ENCODE measurements at regions not wholly inside any gene's neighbourhood (a gene's known extent, or its start where the extent isn't known, plus 50 kb on each side); places are given as distances from the start of the nearest gene placed in this dataset.

DNA sequence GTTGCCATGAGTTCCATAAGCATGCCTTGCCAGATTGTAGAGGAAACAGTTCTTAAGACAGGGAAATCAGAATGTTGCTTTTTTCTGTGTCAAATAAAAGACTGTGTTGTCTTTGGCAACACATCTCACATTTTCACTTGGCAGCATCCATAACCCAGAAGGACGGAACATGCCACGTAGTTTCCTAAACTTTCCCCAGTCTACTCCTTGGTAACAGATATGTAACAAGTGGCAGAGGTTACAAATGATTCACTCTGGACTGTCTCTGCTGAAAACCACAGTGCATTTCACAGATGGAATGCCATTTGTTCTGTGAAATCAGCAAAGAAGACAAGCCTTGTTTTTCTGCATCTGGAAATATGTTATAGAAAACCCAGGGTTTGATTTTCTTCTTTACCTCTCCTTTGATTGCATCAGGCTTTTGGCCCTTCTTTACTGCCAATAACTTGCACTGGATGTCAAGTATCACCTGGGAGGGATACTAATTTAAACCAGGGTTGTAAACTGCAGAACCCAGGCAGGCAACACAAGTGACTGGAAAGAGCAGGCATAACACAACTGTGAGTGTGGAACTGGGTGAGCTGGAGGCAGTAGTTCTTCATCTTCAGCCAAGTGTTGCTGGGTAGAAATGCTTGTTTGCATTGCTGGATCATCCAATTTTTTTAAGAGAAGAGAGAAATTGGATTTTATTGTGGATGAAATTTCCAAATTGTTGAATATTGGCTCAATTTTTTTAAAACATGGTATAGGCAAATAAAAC, 124.4 kb upstream of the FOXB1 start:
- no TSS peak for BruUV-seq (replicated peaks)
- intact Hi-C loops (cut with micrococcal nuclease), result no loop called here
- no peaks in the 10 kb centered on the region for H3K9me2 ChIP-seq (ENCODE audit: insufficient read depth)
- no peak for ATAC-seq
- ChIA-PET CTCF (no interaction called here), POLR2A (no interaction called here), RAD21 (ENCODE audit: low non-redundant PET in 1 of 2, low total read pairs in 2 of 2, uncharacterized antibody in 2 of 2, unreplicated experiment in 2 of 2) (no interaction called here)
- no peak for DNase-seq (ENCODE audit: low read depth, low spot score)
- H4K20me1 ChIP-seq (ENCODE audit: insufficient read depth), result no peaks in the 10 kb centered on the region
- no peak overlapping the region for H3K4me3 ChIP-seq (replicated peaks in 1 of 2; ENCODE audit: low read depth in 1 of 2, low read length in 2 of 2)
- H2AFZ ChIP-seq (ENCODE audit: low read depth, low read length, poor library complexity, severe bottlenecking), result no peak overlapping the region
- no peaks in the 10 kb centered on the region for H3K9me3 ChIP-seq (ENCODE audit: control insufficient read depth in 1 of 2, insufficient read depth in 1 of 2, low read depth in 1 of 2, low read length in 2 of 2)
- no peak overlapping the region for H3K4me2 ChIP-seq (ENCODE audit: low read length)
- H3K27ac ChIP-seq (ENCODE audit: low read depth, low read length), result no peak overlapping the region
- no peak overlapping the region for H3K9ac ChIP-seq (ENCODE audit: low read length)
- TF ChIP-seq, protein P1, sequence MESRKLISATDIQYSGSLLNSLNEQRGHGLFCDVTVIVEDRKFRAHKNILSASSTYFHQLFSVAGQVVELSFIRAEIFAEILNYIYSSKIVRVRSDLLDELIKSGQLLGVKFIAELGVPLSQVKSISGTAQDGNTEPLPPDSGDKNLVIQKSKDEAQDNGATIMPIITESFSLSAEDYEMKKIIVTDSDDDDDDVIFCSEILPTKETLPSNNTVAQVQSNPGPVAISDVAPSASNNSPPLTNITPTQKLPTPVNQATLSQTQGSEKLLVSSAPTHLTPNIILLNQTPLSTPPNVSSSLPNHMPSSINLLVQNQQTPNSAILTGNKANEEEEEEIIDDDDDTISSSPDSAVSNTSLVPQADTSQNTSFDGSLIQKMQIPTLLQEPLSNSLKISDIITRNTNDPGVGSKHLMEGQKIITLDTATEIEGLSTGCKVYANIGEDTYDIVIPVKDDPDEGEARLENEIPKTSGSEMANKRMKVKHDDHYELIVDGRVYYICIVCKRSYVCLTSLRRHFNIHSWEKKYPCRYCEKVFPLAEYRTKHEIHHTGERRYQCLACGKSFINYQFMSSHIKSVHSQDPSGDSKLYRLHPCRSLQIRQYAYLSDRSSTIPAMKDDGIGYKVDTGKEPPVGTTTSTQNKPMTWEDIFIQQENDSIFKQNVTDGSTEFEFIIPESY (IDR thresholded peaks at IDR 0.05; ENCODE audit: extremely low read depth, insufficient replicate concordance, low read length), result no peak
- TF ChIP-seq CEBPB (IDR thresholded peaks at IDR 0.05; ENCODE audit: low read depth), result no peak
- TF ChIP-seq POLR2AphosphoS5 (IDR thresholded peaks at IDR 0.05; ENCODE audit: low read depth, low read length), result no peak
- TF ChIP-seq, protein P2, sequence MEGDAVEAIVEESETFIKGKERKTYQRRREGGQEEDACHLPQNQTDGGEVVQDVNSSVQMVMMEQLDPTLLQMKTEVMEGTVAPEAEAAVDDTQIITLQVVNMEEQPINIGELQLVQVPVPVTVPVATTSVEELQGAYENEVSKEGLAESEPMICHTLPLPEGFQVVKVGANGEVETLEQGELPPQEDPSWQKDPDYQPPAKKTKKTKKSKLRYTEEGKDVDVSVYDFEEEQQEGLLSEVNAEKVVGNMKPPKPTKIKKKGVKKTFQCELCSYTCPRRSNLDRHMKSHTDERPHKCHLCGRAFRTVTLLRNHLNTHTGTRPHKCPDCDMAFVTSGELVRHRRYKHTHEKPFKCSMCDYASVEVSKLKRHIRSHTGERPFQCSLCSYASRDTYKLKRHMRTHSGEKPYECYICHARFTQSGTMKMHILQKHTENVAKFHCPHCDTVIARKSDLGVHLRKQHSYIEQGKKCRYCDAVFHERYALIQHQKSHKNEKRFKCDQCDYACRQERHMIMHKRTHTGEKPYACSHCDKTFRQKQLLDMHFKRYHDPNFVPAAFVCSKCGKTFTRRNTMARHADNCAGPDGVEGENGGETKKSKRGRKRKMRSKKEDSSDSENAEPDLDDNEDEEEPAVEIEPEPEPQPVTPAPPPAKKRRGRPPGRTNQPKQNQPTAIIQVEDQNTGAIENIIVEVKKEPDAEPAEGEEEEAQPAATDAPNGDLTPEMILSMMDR (IDR thresholded peaks at IDR 0.05 in 2 of 3, conservative IDR thresholded peaks at IDR 0.05 in 1 of 3; ENCODE audit: borderline replicate concordance in 1 of 3, insufficient read depth in 1 of 3, low read depth in 2 of 3, low read length in 2 of 3), result no peak
- TF ChIP-seq, protein P3, sequence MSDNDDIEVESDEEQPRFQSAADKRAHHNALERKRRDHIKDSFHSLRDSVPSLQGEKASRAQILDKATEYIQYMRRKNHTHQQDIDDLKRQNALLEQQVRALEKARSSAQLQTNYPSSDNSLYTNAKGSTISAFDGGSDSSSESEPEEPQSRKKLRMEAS (IDR thresholded peaks at IDR 0.05), result no peak
- no peak for TF ChIP-seq POLR2A (IDR thresholded peaks at IDR 0.05; ENCODE audit: borderline replicate concordance, extremely low read depth, insufficient read depth, insufficient read length)
- no peak for TF ChIP-seq ELF1 (IDR thresholded peaks at IDR 0.05; ENCODE audit: borderline replicate concordance, low read depth)
- TF ChIP-seq SRF (IDR thresholded peaks at IDR 0.05; ENCODE audit: low read depth), result no peak
- no peaks in the 10 kb centered on the region for H3K4me1 ChIP-seq (ENCODE audit: control insufficient read depth in 1 of 2, insufficient read depth in 2 of 2, low read length in 2 of 2)
- no peaks in the 10 kb centered on the region for H3K79me2 ChIP-seq (ENCODE audit: insufficient read depth, low read length)
- H3K27me3 ChIP-seq (ENCODE audit: insufficient read depth, low read length), result peaks cover 46% of the 10 kb centered on the region; the same call in 1 of the 2 replicates
- no peaks in the 10 kb centered on the region for H3K36me3 ChIP-seq (ENCODE audit: control insufficient read depth in 1 of 2, insufficient read depth in 2 of 2, low read length in 2 of 2)

Measured in HCT116 (cell line).